ENCODE measurements at regions not wholly inside any gene's neighbourhood (a gene's known extent, or its start where the extent isn't known, plus 50 kb on each side); places are given as distances from the start of the nearest gene placed in this dataset.

- no peaks in the 10 kb centered on the region for H3K9me3 ChIP-seq (ENCODE audit: control insufficient read depth, low read depth, low read length)
- no peak overlapping the region for H2BK120ac ChIP-seq (ENCODE audit: low read depth, low read length, poor library complexity, severe bottlenecking)
- H3K4me1 ChIP-seq (ENCODE audit: insufficient read depth, low read length), result no peaks in the 10 kb centered on the region
- H3K36me3 Mint-ChIP-seq (ENCODE audit: insufficient read depth in 1 of 3, low read depth in 3 of 3), result no peaks in the 10 kb centered on the region; a peak in 1 of 7 replicates
- TF ChIP-seq, protein P1, sequence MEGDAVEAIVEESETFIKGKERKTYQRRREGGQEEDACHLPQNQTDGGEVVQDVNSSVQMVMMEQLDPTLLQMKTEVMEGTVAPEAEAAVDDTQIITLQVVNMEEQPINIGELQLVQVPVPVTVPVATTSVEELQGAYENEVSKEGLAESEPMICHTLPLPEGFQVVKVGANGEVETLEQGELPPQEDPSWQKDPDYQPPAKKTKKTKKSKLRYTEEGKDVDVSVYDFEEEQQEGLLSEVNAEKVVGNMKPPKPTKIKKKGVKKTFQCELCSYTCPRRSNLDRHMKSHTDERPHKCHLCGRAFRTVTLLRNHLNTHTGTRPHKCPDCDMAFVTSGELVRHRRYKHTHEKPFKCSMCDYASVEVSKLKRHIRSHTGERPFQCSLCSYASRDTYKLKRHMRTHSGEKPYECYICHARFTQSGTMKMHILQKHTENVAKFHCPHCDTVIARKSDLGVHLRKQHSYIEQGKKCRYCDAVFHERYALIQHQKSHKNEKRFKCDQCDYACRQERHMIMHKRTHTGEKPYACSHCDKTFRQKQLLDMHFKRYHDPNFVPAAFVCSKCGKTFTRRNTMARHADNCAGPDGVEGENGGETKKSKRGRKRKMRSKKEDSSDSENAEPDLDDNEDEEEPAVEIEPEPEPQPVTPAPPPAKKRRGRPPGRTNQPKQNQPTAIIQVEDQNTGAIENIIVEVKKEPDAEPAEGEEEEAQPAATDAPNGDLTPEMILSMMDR (conservative IDR thresholded peaks at IDR 0.05), result no peak
- peaks cover 0 to 2% of the 10 kb centered on the region in 2 experiments; a peak in 1 of 5 replicates for H3K9me3 Mint-ChIP-seq
- no peaks in the 10 kb centered on the region for H3K79me2 ChIP-seq (ENCODE audit: insufficient read depth, low read length)
- H3K4me1 Mint-ChIP-seq, result 0 out of 4 replicates have a peak, but pooled peaks cover 0 to 2% of the 10 kb centered on the region in 2 experiments
- no peak overlapping the region for H4K8ac ChIP-seq (replicated peaks; ENCODE audit: insufficient read length, low read depth, low read length)
- H3K27me3 Mint-ChIP-seq (ENCODE audit: low read depth), result no peaks in the 10 kb centered on the region
- H3K4me3 Mint-ChIP-seq, result no peak overlapping the region
- H3K27me3 ChIP-seq (ENCODE audit: insufficient read depth, low read length), result no peaks in the 10 kb centered on the region
- no peak overlapping the region for H3K27ac Mint-ChIP-seq
- H3K27ac ChIP-seq (ENCODE audit: insufficient read length, low read depth, low read length), result no peak overlapping the region
- H3K79me1 ChIP-seq (ENCODE audit: insufficient read depth, low read depth, low read length, poor library complexity, severe bottlenecking), result no peaks in the 10 kb centered on the region
- H3K4me2 ChIP-seq (ENCODE audit: insufficient read depth, insufficient read length, low read length), result no peak overlapping the region
- no peak overlapping the region for H2BK15ac ChIP-seq (ENCODE audit: low read depth, low read length)
- H2BK5ac ChIP-seq (ENCODE audit: insufficient read length, low read length), result no peak overlapping the region
- H3K14ac ChIP-seq (ENCODE audit: insufficient read depth, low read length), result no peak overlapping the region
- H3K18ac ChIP-seq (ENCODE audit: insufficient read length, low read depth, low read length), result no peak overlapping the region
- no peak overlapping the region for H3K23ac ChIP-seq (ENCODE audit: insufficient read length, low read depth, low read length)
- no peak overlapping the region for H4K91ac ChIP-seq (ENCODE audit: insufficient read length, low read depth, low read length)
- H4K20me1 ChIP-seq (ENCODE audit: control insufficient read depth, insufficient read depth, insufficient read length), result no peaks in the 10 kb centered on the region
- H3K4ac ChIP-seq (ENCODE audit: low read depth, low read length), result no peak overlapping the region
- no peak overlapping the region for H4K5ac ChIP-seq (ENCODE audit: insufficient read length, low read depth, low read length)
- no peak overlapping the region for H3K56ac ChIP-seq (ENCODE audit: insufficient read length, low read depth, low read length)
- no peak for DNase-seq
- H2AFZ ChIP-seq (ENCODE audit: low read length), result no peak overlapping the region
- no peak overlapping the region for H3T11ph ChIP-seq (ENCODE audit: low read length)
- no peaks in the 10 kb centered on the region for H3K23me2 ChIP-seq (ENCODE audit: insufficient read length, low read depth, low read length, poor library complexity, severe bottlenecking)
- WGBS (ENCODE audit: extremely low coverage, insufficient read length, low lambda C conversion rate), result no CpG with 5 or more reads among the region's 1 CpG
- H2BK20ac ChIP-seq (ENCODE audit: low read depth, low read length, poor library complexity, severe bottlenecking), result no peak overlapping the region
- no peak overlapping the region for H2AK5ac ChIP-seq (ENCODE audit: insufficient read length, low read length)
- H3K9ac ChIP-seq (ENCODE audit: extremely low read depth, insufficient read length, low read length), result no peak overlapping the region
- H2BK12ac ChIP-seq (ENCODE audit: insufficient read length, low read depth, low read length), result no peak overlapping the region
These were observed 426.9 kb upstream of the BOD1L1 start for GRCh38 chr4:14054391-14054790.

Measured in H9 (cell line).